HCT116 (cell line): ENCODE measurements at regions not wholly inside any gene's neighbourhood (a gene's known extent, or its start where the extent isn't known, plus 50 kb on each side); places are given as distances from the start of the nearest gene placed in this dataset.

Experiments used
- EZH2 ChIP-seq: fragments of 200-600 bp; sonication (generic); IDR thresholded peaks from 2 replicates; pipeline ENCODE4 v1.6.1; 2017; ENCODE audit warnings: antibody characterized with exemption, mixed run types
- POLR2A ChIP-seq: IDR thresholded peaks from 2 replicates; pipeline ENCODE4 v1.7.0; 2011; ENCODE audit warnings: borderline replicate concordance; ENCODE audit not compliant: insufficient read depth, insufficient read length; ENCODE audit errors: extremely low read depth
- POLR2AphosphoS5 ChIP-seq: IDR thresholded peaks from 2 replicates; pipeline ENCODE4 v1.6.1; 2011; ENCODE audit warnings: mild to moderate bottlenecking, low read depth, low read length, moderate library complexity
- SRF ChIP-seq: IDR thresholded peaks from 2 replicates; pipeline ENCODE4 v1.6.1; 2012; ENCODE audit warnings: low read depth
- YY1 ChIP-seq: IDR thresholded peaks from 2 replicates; pipeline ENCODE4 v1.6.1; 2011; ENCODE audit warnings: low read length, low read depth, moderate library complexity, mild to moderate bottlenecking; ENCODE audit not compliant: insufficient replicate concordance; ENCODE audit errors: extremely low read depth
- ZFX ChIP-seq: fragments of 450-650 bp; IDR thresholded peaks from 2 replicates; pipeline ENCODE4 v1.6.1; 2017
- TF ChIP-seq, protein P1 (sequence below), 3 experiments: fragments of 200-600 bp in 1 of 3; sonication (generic) in 1 of 3; IDR thresholded peaks in 2 of 3; conservative IDR thresholded peaks in 1 of 3; 2 replicates each; pipeline ENCODE4 v1.5.1; 2012 to 2017; ENCODE audit warnings: low read depth in 2 of 3, low read length in 2 of 3, antibody characterized with exemption in 1 of 3, borderline replicate concordance in 1 of 3, control low read depth in 1 of 3, mild to moderate bottlenecking in 1 of 3, mixed read lengths in 1 of 3, mixed run types in 1 of 3, moderate library complexity in 1 of 3; ENCODE audit not compliant: insufficient read depth in 1 of 3
- TF ChIP-seq, protein P2 (sequence below): IDR thresholded peaks from 2 replicates; pipeline ENCODE4 v1.6.1; 2012; ENCODE audit warnings: low read depth
- TF ChIP-seq, protein P3 (sequence below): IDR thresholded peaks from 2 replicates; pipeline ENCODE4 v1.6.1; 2012
- TF ChIP-seq, protein P4 (sequence below): IDR thresholded peaks from 2 replicates; pipeline ENCODE4 v1.6.1; 2012

DNA sequence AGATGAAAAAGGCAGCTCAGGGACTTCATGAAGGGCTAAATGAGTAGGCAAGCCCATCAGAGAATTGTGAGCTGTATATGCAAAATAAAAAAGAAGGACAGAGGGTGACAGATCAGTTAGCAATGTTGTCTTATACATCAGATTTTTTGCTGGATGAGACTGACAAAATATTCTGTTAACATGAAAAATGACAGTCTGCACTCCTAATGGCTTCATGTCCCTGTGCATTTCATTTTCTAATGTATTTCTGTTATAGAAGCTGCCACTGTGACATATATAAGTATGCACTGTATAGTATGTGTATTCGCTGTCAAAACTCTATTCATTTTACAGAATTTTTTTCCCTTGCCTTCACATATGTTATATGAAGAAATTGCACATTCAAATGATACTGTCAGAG, 559.5 kb downstream of the DMRTA1 start:
- TF ChIP-seq, protein P1, sequence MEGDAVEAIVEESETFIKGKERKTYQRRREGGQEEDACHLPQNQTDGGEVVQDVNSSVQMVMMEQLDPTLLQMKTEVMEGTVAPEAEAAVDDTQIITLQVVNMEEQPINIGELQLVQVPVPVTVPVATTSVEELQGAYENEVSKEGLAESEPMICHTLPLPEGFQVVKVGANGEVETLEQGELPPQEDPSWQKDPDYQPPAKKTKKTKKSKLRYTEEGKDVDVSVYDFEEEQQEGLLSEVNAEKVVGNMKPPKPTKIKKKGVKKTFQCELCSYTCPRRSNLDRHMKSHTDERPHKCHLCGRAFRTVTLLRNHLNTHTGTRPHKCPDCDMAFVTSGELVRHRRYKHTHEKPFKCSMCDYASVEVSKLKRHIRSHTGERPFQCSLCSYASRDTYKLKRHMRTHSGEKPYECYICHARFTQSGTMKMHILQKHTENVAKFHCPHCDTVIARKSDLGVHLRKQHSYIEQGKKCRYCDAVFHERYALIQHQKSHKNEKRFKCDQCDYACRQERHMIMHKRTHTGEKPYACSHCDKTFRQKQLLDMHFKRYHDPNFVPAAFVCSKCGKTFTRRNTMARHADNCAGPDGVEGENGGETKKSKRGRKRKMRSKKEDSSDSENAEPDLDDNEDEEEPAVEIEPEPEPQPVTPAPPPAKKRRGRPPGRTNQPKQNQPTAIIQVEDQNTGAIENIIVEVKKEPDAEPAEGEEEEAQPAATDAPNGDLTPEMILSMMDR (IDR thresholded peaks at IDR 0.05 in 2 of 3, conservative IDR thresholded peaks at IDR 0.05 in 1 of 3; ENCODE audit: borderline replicate concordance in 1 of 3, insufficient read depth in 1 of 3, low read depth in 2 of 3, low read length in 2 of 3) = no peak
- TF ChIP-seq, protein P2, sequence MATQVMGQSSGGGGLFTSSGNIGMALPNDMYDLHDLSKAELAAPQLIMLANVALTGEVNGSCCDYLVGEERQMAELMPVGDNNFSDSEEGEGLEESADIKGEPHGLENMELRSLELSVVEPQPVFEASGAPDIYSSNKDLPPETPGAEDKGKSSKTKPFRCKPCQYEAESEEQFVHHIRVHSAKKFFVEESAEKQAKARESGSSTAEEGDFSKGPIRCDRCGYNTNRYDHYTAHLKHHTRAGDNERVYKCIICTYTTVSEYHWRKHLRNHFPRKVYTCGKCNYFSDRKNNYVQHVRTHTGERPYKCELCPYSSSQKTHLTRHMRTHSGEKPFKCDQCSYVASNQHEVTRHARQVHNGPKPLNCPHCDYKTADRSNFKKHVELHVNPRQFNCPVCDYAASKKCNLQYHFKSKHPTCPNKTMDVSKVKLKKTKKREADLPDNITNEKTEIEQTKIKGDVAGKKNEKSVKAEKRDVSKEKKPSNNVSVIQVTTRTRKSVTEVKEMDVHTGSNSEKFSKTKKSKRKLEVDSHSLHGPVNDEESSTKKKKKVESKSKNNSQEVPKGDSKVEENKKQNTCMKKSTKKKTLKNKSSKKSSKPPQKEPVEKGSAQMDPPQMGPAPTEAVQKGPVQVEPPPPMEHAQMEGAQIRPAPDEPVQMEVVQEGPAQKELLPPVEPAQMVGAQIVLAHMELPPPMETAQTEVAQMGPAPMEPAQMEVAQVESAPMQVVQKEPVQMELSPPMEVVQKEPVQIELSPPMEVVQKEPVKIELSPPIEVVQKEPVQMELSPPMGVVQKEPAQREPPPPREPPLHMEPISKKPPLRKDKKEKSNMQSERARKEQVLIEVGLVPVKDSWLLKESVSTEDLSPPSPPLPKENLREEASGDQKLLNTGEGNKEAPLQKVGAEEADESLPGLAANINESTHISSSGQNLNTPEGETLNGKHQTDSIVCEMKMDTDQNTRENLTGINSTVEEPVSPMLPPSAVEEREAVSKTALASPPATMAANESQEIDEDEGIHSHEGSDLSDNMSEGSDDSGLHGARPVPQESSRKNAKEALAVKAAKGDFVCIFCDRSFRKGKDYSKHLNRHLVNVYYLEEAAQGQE = no peak
- no peak for TF ChIP-seq POLR2AphosphoS5
- TF ChIP-seq, protein P3, sequence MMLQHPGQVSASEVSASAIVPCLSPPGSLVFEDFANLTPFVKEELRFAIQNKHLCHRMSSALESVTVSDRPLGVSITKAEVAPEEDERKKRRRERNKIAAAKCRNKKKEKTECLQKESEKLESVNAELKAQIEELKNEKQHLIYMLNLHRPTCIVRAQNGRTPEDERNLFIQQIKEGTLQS = no peak
- TF ChIP-seq SRF = no peak
- no peak for TF ChIP-seq ZFX
- TF ChIP-seq POLR2A = no peak
- TF ChIP-seq EZH2 = no peak
- TF ChIP-seq, protein P4, sequence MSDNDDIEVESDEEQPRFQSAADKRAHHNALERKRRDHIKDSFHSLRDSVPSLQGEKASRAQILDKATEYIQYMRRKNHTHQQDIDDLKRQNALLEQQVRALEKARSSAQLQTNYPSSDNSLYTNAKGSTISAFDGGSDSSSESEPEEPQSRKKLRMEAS = no peak
- TF ChIP-seq YY1 = no peak
